GM19467 (cell line): ENCODE measurements at regions not wholly inside any gene's neighbourhood (a gene's known extent, or its start where the extent isn't known, plus 50 kb on each side); places are given as distances from the start of the nearest gene placed in this dataset.
"Not testable (repeated sequence)": the region's sequence is repeated elsewhere in the genome, so short reads cannot be mapped to it uniquely, and the experiment has no call there.

Source experiments
- ATAC-seq: cut with Tn5 transposase; IDR thresholded peaks from one replicate; pipeline ENCODE4 v1.9.1; 2021; ENCODE audit warnings: mild to moderate bottlenecking, moderate library complexity; ENCODE audit not compliant: unreplicated experiment

GRCh38 chr4:20196476-20196875 is 55.2 kb upstream of the SLIT2 start:
- no peak for ATAC-seq

GRCh38 chr4:20195071-20195885 is 56.4 kb upstream of the SLIT2 start:
- ATAC-seq = no peak

GRCh38 chr4:20194123-20195013 is 57.3 kb upstream of the SLIT2 start:
- ATAC-seq = no peak

- no peak for ATAC-seq
Measured at GRCh38 chr4:20193141-20193936, 58.4 kb upstream of the SLIT2 start.

GRCh38 chr4:20192736-20193135 is 59.0 kb upstream of the SLIT2 start:
- no peak for ATAC-seq

GRCh38 chr4:20185103-20185502 is 66.6 kb upstream of the SLIT2 start:
- no peak for ATAC-seq

GRCh38 chr4:20183131-20183530 is 68.6 kb upstream of the SLIT2 start:
- ATAC-seq = not testable (repeated sequence)

GRCh38 chr4:20181926-20182325 is 69.8 kb upstream of the SLIT2 start:
- no peak for ATAC-seq

GRCh38 chr4:20180509-20180908 is 71.2 kb upstream of the SLIT2 start:
- no peak for ATAC-seq

GRCh38 chr4:20178902-20179576 is 72.7 kb upstream of the SLIT2 start:
- no peak for ATAC-seq

- ATAC-seq = no peak
Measured at GRCh38 chr4:20176881-20177280, 74.8 kb upstream of the SLIT2 start.

GRCh38 chr4:20172070-20172760 is 79.5 kb upstream of the SLIT2 start:
- no peak for ATAC-seq

- no peak for ATAC-seq
Measured at GRCh38 chr4:20166544-20166943, 85.2 kb upstream of the SLIT2 start.

- no peak for ATAC-seq
Measured at GRCh38 chr4:20159516-20159915, 92.2 kb upstream of the SLIT2 start.

GRCh38 chr4:20158195-20158594 is 93.5 kb upstream of the SLIT2 start:
- no peak for ATAC-seq

- no peak for ATAC-seq
Measured at GRCh38 chr4:20151436-20151835, 100.3 kb upstream of the SLIT2 start.

GRCh38 chr4:20149143-20149542 is 102.6 kb upstream of the SLIT2 start:
- ATAC-seq = not testable (repeated sequence)

GRCh38 chr4:20137176-20137575 is 114.5 kb upstream of the SLIT2 start:
- ATAC-seq = no peak

- no peak for ATAC-seq
Measured at GRCh38 chr4:20127626-20128025, 124.1 kb upstream of the SLIT2 start.

- no peak for ATAC-seq
Measured at GRCh38 chr4:20126906-20127305, 124.8 kb upstream of the SLIT2 start.
